Glutamatergic neuron (in vitro differentiated cells): ENCODE measurements at regions not wholly inside any gene's neighbourhood (a gene's known extent, or its start where the extent isn't known, plus 50 kb on each side); places are given as distances from the start of the nearest gene placed in this dataset.

Experiments used
- DNase-seq: peaks from one replicate; pipeline ENCODE4 v3.0.0; 2022
- H3K27ac Mint-ChIP-seq: one replicate; pipeline ENCODE4 v1.8.0; 2020; ENCODE audit warnings: mild to moderate bottlenecking, mixed read lengths, inconsistent platforms; ENCODE audit not compliant: unreplicated experiment
- H3K27me3 Mint-ChIP-seq: one replicate; pipeline ENCODE4 v1.8.0; 2020; ENCODE audit warnings: mild to moderate bottlenecking, moderate library complexity, mixed read lengths, inconsistent platforms; ENCODE audit not compliant: unreplicated experiment
- H3K36me3 Mint-ChIP-seq: one replicate; pipeline ENCODE4 v1.8.0; 2020; ENCODE audit warnings: mild to moderate bottlenecking, mixed read lengths, inconsistent platforms; ENCODE audit not compliant: unreplicated experiment
- H3K4me1 Mint-ChIP-seq: one replicate; pipeline ENCODE4 v1.8.0; 2020; ENCODE audit warnings: mild to moderate bottlenecking, low read depth, mixed read lengths, inconsistent platforms; ENCODE audit not compliant: unreplicated experiment
- H3K4me3 Mint-ChIP-seq: one replicate; pipeline ENCODE4 v1.8.0; 2020; ENCODE audit warnings: mild to moderate bottlenecking, mixed read lengths, inconsistent platforms; ENCODE audit not compliant: unreplicated experiment
- H3K9me3 Mint-ChIP-seq: one replicate; pipeline ENCODE4 v1.8.0; 2020; ENCODE audit warnings: mild to moderate bottlenecking, moderate library complexity, mixed read lengths, inconsistent platforms; ENCODE audit not compliant: unreplicated experiment
- TF ChIP-seq, protein P1 (sequence below): fragments of 200-600 bp; sonication (generic); IDR thresholded peaks from one replicate; pipeline ENCODE4 v1.5.0; 2021; ENCODE audit not compliant: partially characterized antibody, unreplicated experiment

DNA sequence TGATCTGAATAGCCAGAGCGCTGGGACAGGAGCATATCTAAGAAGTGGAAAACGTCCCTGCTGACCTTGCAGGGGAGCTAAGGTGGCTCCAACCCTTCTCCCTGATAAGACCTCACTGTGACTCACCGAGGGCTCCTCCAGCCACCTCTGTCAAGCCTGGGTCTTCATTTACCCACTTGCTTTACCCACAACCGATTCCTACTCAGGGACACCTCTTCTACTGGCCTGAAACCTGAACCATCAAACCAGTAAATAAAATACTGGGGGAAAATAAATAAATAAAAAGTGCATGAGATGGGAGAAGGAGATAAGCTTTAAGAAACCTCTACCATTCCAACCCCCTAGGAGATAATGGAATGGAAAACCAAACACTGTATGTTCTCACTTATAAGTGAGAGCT, 80.2 kb upstream of the ALOX12 start:
- TF ChIP-seq, protein P1, sequence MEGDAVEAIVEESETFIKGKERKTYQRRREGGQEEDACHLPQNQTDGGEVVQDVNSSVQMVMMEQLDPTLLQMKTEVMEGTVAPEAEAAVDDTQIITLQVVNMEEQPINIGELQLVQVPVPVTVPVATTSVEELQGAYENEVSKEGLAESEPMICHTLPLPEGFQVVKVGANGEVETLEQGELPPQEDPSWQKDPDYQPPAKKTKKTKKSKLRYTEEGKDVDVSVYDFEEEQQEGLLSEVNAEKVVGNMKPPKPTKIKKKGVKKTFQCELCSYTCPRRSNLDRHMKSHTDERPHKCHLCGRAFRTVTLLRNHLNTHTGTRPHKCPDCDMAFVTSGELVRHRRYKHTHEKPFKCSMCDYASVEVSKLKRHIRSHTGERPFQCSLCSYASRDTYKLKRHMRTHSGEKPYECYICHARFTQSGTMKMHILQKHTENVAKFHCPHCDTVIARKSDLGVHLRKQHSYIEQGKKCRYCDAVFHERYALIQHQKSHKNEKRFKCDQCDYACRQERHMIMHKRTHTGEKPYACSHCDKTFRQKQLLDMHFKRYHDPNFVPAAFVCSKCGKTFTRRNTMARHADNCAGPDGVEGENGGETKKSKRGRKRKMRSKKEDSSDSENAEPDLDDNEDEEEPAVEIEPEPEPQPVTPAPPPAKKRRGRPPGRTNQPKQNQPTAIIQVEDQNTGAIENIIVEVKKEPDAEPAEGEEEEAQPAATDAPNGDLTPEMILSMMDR, result no peak
- no peaks in the 10 kb centered on the region for H3K36me3 Mint-ChIP-seq
- no peak for DNase-seq
- no peak overlapping the region for H3K4me3 Mint-ChIP-seq
- H3K27ac Mint-ChIP-seq, result no peak overlapping the region
- H3K9me3 Mint-ChIP-seq, result peaks cover 3% of the 10 kb centered on the region
- peaks cover 1% of the 10 kb centered on the region for H3K27me3 Mint-ChIP-seq
- H3K4me1 Mint-ChIP-seq, result no peaks in the 10 kb centered on the region

GRCh38 chr17:6919158-6919557, 76.7 kb upstream of the ALOX12 start:
- Mint-ChIP-seq H3K27me3 (peaks cover 1% of the 10 kb centered on the region), H3K4me3 (no peak overlapping the region), H3K4me1 (no peaks in the 10 kb centered on the region), H3K36me3 (no peaks in the 10 kb centered on the region), H3K9me3 (no peaks in the 10 kb centered on the region), H3K27ac (no peak overlapping the region)
- DNase-seq, result no peak
- TF ChIP-seq, protein P1, result no peak

DNA sequence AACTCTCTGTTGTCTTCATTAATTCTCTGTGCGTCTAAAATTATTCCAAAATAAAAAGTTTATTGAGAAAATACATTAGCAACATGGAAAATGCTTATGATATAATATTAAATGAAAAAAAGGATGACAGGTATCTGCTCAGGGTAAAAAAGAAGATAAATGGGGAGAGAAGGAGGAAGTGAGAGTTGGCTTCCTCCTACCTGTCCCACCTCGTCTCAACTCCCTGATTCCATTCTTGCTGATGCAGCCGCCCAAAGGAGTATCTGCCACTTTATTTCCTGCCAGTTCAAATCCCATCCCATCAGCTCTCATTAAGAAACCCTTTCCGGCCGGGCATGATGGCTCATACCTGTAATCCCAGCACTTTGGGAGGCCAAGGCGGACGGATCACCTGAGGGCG, 72.5 kb upstream of the ALOX12 start:
- no peaks in the 10 kb centered on the region for H3K27me3 Mint-ChIP-seq
- H3K27ac Mint-ChIP-seq, result no peak overlapping the region
- TF ChIP-seq, protein P1, result no peak
- no peak for DNase-seq
- peaks cover 7% of the 10 kb centered on the region for H3K36me3 Mint-ChIP-seq
- no peak overlapping the region for H3K4me3 Mint-ChIP-seq
- H3K4me1 Mint-ChIP-seq, result no peaks in the 10 kb centered on the region
- peaks cover 1% of the 10 kb centered on the region for H3K9me3 Mint-ChIP-seq

DNA sequence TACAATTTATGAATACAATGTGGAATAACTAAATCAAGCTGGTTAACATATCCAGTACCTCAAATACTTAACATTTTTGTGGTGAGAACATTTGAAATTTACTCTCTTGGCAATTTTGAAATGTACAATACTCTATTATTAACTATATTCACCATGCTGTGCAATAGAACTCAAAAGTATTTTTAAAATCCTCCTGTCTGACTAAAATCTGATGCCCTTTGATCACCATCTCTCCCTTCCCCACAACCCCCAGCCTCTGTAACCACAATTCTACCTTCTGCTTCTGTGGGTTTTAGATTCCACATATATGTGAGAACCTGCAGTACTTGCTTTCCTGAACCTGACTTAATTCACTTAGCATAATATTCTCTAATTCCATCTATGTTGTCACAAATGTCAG, 71.6 kb upstream of the ALOX12 start:
- no peak overlapping the region for H3K4me3 Mint-ChIP-seq
- H3K36me3 Mint-ChIP-seq, result peaks cover 7% of the 10 kb centered on the region
- no peak for DNase-seq
- no peak overlapping the region for H3K27ac Mint-ChIP-seq
- H3K4me1 Mint-ChIP-seq, result no peaks in the 10 kb centered on the region
- TF ChIP-seq, protein P1, result no peak
- peaks cover 1% of the 10 kb centered on the region for H3K9me3 Mint-ChIP-seq
- H3K27me3 Mint-ChIP-seq, result no peaks in the 10 kb centered on the region

DNA sequence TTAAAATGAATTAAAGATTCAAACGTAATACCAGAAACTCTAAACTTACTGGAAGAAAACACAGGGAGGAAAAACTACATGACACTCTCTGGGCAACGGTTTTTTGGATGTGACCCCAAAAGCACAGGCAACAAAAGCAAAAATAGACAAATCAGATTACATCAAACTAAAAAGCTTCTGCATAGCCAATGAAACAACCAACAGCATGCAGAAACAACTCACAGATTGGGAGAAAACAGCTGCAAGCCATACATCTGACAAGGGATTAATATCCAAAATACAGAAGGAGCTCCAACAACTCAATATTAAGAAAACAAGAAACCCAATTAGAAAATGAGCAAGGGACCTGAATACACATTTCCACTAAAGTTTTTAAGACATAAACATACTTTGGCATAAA, 69.2 kb upstream of the ALOX12 start:
- Mint-ChIP-seq H3K4me1 (no peaks in the 10 kb centered on the region), H3K36me3 (peaks cover 7% of the 10 kb centered on the region), H3K9me3 (peaks cover 1% of the 10 kb centered on the region), H3K27me3 (no peaks in the 10 kb centered on the region), H3K27ac (no peak overlapping the region), H3K4me3 (no peak overlapping the region)
- TF ChIP-seq, protein P1, result no peak
- DNase-seq, result no peak
